ENCODE measurements at regions not wholly inside any gene's neighbourhood (a gene's known extent, or its start where the extent isn't known, plus 50 kb on each side); places are given as distances from the start of the nearest gene placed in this dataset.

DNA sequence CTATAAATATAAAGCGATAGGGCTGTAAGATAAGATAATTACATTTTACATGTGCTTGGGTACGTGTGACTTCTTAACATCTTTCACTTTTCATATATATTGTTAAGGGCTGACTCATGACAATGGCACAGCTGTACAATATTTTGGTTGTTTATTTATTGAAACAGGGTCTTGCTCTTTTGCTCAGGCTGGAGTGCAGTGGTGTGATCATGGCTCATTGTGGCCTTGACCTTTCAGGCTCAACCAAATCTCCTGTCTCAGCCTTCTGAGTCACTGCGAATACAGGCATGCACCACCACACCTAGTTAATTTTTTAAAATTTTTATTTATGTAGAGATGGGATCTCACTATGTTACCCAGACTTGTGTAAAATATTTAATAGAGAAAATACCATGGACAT is 2532.4 kb upstream of the PCDH20 start:
- no peak overlapping the region for H3K4me3 ChIP-seq (ENCODE audit: low read depth, low read length)
- no peak for TF ChIP-seq CTCF (IDR thresholded peaks at IDR 0.05; ENCODE audit: insufficient read depth, low read depth, low read length, missing control alignments)
- DNase-seq (ENCODE audit: low read depth), result no peak

- no peak for DNase-seq (ENCODE audit: low read depth)
- TF ChIP-seq CTCF (IDR thresholded peaks at IDR 0.05; ENCODE audit: insufficient read depth, low read depth, low read length, missing control alignments), result no peak
- no peak overlapping the region for H3K4me3 ChIP-seq (ENCODE audit: low read depth, low read length)
These were observed 2529.3 kb upstream of the PCDH20 start for GRCh38 chr13:63944911-63945310.

GRCh38 chr13:63942372-63942771 is 2526.7 kb upstream of the PCDH20 start:
- TF ChIP-seq CTCF (IDR thresholded peaks at IDR 0.05; ENCODE audit: insufficient read depth, low read depth, low read length, missing control alignments), result no peak
- no peak overlapping the region for H3K4me3 ChIP-seq (ENCODE audit: low read depth, low read length)

DNA sequence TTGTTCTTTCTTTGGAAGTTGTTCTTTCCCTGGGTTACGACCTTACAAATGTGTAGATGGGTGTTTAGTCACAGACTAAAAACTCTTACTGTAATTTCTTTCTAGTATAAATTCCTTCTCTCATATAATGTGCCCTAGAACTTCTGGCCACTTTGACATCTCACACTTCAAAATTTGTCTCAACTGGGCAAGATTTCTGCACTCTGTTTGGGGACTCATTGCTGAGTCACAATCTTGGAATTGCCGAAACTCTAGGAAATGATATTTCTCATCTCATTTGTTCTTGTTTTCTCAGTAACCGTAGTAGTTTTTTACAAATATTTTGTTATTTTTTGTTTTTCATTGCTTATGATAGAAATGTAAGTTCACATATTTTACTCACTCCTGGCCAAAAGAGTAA is 2523.2 kb upstream of the PCDH20 start:
- DNase-seq (ENCODE audit: low read depth), result no peak
- no peak for TF ChIP-seq CTCF (IDR thresholded peaks at IDR 0.05; ENCODE audit: insufficient read depth, low read depth, low read length, missing control alignments)
- H3K4me3 ChIP-seq (ENCODE audit: low read depth, low read length), result no peak overlapping the region

More at GRCh38 chr13:63942372-63942771, 2526.7 kb upstream of the PCDH20 start:
- no peak for DNase-seq (ENCODE audit: low read depth)

DNA sequence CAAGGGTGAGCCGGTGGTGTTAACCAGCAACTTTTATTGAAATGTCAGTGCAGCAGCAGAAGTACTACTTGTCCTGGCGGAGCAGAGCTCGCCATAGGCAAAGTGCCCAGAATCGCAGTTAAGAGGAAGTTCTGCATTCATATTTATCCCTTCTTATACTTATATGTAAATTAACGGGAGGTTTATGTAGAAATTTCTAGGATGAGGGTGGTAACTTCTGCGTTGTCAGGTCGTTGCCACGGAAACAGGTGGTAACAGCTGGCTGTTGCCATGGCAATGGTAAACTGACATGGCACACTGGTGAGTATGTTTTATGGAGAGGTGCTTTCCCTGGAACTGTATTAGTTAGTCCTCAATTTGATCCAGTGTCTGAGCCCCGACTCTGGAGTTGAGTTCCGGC is 2494.9 kb upstream of the PCDH20 start:
- no peak for DNase-seq (ENCODE audit: low read depth)
- TF ChIP-seq CTCF (IDR thresholded peaks at IDR 0.05; ENCODE audit: insufficient read depth, low read depth, low read length, missing control alignments), result no peak
- H3K4me3 ChIP-seq (ENCODE audit: low read depth, low read length), result no peak overlapping the region

DNA sequence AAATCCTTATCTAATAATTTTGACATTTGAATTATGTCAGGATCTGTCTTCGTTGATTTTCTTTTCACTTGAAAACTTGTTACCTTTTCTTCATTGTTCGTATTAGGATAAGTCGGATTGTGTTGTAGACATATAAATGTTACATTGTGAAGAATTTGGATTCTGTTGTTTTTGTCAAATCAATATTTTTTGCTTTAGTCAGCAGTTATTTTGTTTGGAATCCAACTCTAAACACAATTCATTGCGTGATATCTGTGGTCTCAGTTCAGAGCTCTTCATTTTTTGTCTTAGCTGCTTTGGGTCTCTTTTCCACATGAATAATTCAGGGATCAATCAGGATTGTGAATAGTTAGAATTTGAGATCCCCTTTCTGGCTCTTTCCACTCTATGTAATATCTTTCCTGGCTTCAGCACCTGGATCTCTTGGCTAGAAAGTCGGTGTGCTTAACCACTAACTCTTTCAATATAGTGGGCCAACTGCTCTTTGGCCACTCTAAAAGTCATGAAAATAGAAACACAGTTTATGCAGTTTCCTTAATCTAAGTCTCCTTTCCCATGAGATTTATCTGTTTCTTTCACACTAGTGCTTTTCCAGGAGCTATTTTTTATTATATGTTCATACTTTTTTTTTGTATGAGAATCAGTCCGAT is 2494.2 kb upstream of the PCDH20 start:
- no peak overlapping the region for H3K4me3 ChIP-seq (ENCODE audit: low read depth, low read length)

More for the DNA sequence above, 2494.2 kb upstream of the PCDH20 start:
- no peak for TF ChIP-seq CTCF (IDR thresholded peaks at IDR 0.05; ENCODE audit: insufficient read depth, low read depth, low read length, missing control alignments)
- DNase-seq (ENCODE audit: low read depth), result no peak
